SKM-1 treated with dmso at 0.1 percent for 144 hours (cell line): ENCODE measurements at regions not wholly inside any gene's neighbourhood (a gene's known extent, or its start where the extent isn't known, plus 50 kb on each side); places are given as distances from the start of the nearest gene placed in this dataset.
A peak's percentile ranks its signal among the peaks of the same experiment; 100 is the strongest.
"Not testable (repeated sequence)": the region's sequence is repeated elsewhere in the genome, so short reads cannot be mapped to it uniquely, and the experiment has no call there.

Experiments
- DNase-seq: peaks from one replicate; lab custom pipeline; 2025; ENCODE audit not compliant: unreplicated experiment; lab: John Stamatoyannopoulos, UW

DNA sequence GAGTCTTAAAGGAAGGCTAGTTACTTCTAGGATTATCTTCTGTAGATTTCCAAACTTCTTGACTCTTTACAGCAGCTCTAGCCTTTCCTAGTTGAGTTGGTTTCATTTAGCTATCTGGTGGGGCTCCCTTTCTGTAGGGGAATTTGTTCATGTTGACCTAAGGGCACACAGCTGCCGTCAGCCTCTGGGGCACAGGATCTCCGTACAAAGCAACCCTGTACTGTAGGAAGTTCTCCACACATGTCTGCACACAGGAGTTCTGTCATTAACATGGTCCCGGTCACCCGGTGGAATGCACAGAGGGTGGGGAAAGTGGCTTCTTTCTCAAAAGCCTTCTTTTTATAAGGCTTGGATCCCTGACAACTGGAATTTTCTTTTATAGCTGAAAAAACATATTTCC is 88.7 kb upstream of the TNIK start:
- no peak for DNase-seq

DNA sequence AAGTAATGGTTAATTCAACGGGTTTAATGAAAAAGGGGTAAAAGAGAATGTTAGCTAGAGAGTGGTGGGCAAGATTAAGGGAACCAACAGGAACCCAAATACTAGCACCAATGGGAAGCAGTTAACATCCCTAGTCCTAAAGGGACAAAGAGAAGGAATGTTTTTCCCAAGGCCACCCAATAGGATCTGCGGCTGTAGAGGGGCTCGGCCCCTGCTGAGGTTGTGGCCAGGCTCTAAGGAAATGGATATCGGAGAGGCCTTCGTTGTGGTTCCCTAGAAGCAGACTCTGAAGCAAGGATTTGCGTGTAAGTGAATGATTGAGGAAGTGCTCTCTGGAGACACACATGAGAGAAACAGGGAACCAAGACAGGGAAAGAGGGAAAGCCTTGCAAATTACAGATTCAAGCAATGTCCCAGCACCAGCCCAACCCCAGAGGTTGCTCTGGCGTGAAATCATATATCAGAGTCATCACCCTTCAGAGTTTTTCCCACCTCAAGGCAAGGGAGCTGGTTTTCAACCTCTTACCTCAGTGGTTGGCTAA is 83.6 kb upstream of the TNIK start:
- peak; percentile 30 for DNase-seq

DNA sequence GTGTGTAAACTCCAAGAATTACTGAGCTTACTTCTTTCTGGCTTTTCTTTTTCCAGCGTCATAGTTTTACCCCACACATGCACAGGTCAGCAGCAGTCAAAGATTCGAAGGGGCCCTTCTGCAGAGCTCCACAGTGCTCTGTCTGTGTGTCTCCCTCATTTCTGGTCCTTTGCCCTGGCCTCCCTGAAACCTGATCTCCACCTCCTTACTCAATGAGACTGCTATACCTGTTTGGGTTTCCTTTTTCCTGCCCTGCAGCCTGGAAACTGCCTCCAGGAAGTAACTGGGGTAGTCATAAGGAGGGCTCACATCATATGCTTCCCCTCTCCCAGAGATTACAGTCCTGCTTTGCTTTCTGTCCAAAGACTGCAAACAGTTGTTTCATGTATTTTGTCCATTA is 82.8 kb upstream of the TNIK start:
- no peak for DNase-seq

DNA sequence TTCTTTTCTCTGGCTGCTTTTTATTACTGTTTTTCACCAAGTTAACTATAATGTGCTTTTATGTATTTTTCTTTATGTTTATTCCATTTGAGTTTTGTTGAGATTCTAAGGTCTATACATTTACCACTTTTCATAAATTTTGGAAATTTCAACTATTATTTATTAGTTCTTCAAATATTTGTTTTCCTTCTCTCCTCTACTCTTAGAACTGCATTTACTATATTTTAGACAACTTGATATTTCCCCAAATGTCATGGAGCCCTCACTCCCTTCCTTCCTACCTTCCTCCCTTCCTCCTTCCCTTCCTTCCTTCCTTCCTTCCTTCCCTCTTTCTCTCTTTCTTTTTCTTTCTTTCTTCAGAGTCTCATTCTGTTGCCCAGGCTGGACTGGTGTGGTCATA is 81.4 kb upstream of the TNIK start:
- DNase-seq, result no peak

DNA sequence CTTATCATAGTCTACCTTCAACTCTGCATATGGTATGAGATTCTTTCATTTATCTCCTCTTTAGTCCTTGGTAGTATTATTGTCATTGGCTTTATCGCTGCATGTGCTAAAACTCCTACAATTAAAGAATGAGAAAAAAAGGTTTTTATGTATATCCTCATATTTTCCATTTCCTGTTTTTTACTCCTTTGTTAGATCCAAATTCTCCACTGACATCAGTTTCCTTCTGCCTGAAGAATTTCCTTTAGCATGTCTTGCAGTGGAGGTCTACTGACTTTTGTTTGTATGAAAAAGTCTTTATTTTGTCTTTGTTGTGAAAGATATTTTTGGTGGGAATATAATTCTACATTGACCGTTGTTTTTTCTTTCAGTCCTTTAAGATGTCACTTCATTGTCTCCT is 81.0 kb upstream of the TNIK start:
- DNase-seq, result no peak

DNA sequence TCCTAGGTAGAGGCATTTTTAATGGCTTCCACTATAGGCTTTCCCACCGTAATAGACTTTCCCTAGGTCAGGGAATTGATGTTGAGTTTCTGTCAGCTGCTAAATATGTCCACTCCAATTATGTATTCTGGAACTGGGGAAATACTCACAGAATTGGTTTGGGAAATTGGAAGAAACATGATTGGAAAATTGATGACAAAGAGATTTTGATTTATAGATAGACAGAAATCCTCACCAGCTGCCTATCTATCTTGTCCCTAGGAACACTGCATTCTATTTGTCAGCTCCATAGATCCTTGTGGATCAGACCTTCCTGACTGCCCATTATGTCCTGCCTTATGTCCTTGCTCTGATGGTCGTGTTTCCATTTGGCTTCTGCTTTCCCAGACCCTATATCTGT is 75.6 kb upstream of the TNIK start:
- no peak for DNase-seq

DNA sequence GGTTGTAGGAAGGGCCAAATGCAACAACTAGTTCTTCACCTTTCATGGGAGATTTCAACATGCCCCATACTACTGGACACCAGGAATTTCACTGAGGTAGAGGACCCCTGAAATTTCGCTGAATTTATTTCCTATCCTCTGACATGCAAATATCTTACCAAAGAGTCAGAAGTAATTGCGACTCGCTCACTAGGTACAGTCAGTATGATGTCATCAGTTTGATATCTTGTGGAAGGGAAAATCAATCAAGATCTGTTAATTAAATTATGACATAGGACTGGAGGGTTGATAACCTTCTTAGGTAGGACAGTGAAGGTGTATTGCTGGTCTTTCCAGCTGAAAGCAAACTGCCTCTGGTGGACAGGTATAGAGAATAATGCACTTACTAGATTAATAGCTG is 74.9 kb upstream of the TNIK start:
- no peak for DNase-seq

DNA sequence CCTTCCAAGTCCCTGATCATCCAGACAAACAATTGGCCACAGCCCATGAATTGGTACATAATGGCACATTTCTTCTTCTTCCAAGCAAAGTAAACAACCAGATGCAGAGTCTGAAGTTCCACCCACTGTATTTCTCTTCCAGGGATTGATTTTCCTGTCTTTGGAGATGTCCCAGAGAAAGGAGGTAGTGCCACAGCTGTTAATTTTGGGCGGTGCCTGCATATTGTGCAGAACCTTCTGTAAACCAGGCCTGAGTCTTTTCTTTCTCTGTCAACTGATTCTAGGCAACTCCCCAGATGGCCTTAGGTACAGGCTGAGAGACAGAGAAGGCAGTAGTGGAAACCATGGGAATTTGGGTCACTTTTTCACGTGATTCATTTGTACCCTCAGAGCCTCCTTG is 73.5 kb upstream of the TNIK start:
- DNase-seq, result no peak

DNA sequence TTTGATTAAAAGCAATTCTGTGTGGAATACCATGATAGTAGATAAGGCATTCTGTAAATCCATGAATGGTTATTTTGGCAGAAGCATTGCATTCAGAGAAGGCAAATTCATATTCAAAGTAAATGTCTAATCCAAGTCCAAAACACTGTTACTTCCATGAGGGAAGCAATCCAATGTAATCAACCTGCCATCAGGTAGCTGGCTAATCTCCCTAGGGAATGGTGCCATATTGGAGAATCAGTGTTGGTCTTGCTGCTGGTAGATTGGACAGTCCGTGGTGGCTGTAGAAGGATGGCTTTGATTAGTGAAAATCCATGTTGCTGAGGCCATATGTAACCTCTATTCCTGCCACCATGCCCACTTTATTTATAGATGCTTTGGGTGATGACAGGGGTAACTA is 72.1 kb upstream of the TNIK start:
- DNase-seq, result no peak

DNA sequence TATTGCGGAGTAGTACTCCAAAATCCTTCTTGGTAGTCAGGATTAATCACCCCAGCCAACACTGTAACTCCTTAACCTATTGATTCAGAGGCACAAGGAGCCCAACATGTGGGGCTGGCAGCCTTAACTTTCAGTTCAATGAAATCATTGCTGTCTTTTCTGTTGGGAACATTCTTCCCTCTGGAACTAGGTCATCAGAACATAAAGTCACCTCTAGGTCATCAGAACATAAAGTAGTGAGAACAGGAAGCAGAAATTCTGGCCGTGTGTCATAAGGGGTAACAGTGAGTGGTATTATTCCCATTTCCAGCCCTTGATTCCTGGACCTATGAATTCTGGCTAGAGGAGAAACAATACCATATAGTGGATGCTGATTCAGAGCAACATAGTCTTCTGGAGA is 71.5 kb upstream of the TNIK start:
- no peak for DNase-seq

DNA sequence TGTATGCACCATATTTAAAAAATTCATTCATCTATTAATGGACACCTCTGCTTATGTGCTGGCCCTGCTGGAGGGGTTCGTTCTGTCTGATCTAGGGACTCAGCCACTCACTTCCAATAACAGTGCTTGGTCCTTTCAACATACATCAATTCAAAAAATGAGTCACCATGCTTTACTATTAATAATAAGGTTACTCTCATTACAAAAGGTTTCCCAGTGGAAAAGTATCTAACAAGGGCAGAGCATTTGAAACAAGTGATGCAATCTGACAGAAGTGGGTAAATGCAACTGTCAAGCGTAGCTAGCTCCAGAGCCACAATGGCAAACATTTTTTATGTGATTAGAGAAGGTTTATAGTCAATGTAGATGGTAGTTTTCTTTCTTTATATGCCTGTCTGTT is 67.9 kb upstream of the TNIK start:
- no peak for DNase-seq

DNA sequence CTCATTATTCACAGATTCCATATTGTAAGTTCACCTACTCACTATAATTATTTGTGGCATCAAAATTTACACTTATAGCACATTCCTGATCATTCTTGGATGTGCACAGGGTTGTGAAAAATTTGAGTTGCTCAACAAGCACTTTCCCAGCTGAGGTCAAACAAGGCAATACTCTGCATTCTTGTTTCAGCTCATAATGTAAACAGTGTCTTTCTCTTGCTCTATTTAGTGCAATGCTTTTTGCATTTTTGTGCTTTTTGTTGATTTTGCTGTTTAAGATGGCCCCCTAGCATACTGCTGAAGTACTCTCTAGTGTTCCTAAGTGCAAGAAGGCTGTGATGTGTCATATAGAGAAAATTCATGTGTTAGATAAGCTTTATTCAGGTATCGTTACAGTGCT is 66.7 kb upstream of the TNIK start:
- DNase-seq, result no peak

DNA sequence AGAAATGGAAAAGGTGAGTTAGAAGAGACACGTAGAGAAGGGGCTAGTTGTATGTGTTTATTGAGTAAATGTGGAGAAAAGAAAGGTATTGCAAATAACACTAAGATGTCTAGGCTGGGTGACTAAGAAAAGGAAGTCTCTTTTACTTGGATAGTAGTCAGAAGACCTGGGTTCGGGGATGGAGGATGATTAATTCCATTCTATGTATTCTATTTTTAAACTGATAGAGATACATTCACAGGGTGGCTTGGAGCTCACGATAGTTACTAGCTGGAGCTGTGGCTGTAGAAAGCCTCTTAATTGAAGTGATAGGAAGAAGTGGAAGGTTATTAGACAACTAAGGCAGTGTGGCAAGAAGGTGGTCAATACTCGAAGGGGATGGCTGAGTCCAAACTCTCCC is 65.9 kb upstream of the TNIK start:
- DNase-seq, result no peak

DNA sequence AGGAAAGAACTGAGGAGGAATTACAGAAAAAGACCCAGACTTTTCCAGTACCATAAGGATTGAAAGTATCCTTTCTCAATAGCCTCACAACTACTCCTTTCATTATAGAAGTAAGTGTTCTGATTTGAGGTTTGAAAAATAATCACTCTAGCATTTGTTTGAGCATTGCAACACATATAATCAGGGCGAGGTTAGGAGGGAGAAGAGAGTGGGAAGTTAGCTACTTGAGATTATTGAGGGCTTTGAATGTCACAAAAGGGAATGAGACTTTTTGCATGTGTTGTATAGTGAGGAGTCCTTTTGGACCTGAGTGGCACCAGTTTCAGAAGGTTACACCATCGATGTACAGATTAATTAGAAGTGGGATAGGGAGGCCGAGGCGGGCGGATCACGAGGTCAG is 65.2 kb upstream of the TNIK start:
- no peak for DNase-seq

DNA sequence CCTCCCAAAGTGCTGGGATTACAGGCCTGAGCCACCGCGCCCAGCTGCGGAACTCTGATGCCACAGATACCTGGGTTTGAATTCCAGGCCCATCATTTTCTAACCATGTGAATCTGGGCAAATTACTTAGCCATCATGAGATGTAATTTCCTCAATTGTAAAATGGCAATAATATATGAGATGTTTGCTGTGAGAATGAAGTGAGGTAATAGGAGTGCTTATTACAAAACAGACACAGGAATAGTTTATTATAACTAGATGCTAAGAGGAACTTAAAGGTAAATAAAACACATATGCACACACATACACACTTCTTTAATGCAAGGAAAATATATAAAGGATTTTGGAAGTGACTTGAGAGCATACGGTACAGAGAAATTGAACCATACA is 64.7 kb upstream of the TNIK start:
- DNase-seq, result no peak

DNA sequence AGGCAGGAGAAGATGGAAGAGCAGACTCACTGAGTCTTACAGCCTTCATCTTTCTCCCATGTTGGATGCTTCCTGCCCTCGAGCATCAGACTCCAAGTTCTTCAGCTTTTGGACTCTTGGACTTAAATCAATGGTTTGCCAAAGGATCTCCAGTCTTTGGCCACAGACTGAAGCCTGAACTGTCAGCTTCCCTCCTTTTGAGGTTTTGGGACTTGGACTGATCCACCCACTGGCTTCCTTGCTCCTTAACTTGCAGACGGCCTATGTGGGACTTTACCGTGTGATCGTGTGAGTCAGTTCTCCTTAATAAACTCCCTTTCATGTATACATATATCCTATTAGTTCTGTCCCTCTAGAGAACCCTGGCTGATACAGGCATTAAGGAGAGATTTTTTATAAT is 62.4 kb upstream of the TNIK start:
- no peak for DNase-seq

DNA sequence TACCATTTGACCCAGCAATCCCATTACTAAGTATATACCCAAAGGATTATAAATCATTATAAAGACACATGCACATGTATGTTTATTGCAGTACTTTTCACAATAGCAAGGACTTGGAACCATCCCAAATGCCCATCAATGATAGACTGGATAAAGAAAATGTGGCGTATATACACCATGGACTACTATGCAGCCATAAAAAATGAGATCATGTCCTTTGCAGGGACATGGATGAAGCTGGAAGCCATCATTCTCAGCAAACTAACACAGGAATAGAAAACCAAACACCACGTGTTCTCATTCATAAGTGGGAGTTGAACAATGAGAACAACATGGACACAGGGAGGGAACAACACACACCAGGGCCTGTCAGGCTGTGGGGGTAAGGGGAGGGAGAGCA is 59.2 kb upstream of the TNIK start:
- not testable (repeated sequence) for DNase-seq

DNA sequence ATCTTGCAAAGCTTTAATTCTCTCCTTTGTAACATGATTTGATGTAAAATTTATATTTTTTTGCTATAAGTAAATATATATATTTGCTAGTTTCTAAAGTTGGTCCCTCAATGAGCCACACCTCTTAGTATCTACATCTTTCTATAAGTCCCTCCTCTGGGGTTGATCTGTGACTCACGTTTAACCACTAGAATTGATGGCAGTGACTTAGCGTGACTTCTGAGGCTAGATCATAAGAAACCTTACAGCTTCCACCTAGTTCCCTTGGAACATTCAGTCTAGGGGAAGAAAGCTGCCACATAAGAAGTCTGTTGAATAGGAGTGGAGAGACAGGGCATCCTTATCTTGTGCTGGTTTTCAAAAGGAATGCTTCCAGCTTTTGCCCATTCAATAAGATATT is 56.6 kb upstream of the TNIK start:
- no peak for DNase-seq

DNA sequence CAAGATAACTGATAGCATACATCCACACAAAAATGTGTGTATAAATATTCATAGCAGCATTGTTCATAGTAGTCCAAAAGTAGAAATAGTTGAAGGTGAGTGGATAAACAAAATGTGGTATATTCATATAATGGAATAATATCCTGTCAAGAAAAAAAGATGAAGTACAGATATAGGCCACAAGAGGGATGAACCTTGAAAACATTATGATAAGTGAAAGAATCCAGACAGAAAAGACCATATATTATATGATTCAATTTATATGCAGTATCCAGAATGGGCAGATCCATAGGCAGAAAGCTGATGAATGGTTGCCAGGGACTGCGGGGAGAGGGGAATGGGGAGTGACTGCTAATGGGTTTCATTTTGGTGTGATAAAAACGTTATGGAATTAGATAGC is 54.3 kb upstream of the TNIK start:
- no peak for DNase-seq

DNA sequence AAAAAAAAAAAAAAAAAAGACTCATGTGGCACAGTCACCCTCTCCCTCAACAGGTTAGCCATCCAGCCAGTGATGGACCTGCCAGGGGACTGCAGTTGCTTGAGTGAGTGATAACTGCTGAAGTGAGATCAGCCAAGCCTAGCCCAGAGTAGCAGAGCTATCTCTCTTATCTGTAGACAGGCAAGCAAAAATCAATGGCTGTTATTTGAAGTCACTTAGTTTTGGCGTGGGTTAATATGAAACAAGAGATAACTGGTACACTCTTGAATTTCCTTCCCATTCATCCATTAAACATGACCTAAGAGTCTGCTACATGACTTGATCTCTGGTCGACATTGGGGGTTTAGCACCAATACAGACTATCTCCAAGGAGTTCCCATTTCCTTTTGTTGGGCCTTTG is 51.2 kb upstream of the TNIK start:
- DNase-seq, result no peak
